IPS-18a (cell line): ENCODE measurements at regions not wholly inside any gene's neighbourhood (a gene's known extent, or its start where the extent isn't known, plus 50 kb on each side); places are given as distances from the start of the nearest gene placed in this dataset.
"Not testable (repeated sequence)": the region's sequence is repeated elsewhere in the genome, so short reads cannot be mapped to it uniquely, and the experiment has no call there.

Experiments
- H3K27ac ChIP-seq: one replicate; pipeline ENCODE4 v1.5.1; 2013; ENCODE audit warnings: low read length
- H3K27me3 ChIP-seq: one replicate; pipeline ENCODE4 v1.6.1; 2013; ENCODE audit warnings: mild to moderate bottlenecking, low read length; ENCODE audit not compliant: control insufficient read depth, insufficient read depth
- H3K36me3 ChIP-seq: one replicate; pipeline ENCODE4 v1.6.1; 2013; ENCODE audit warnings: low read depth, low read length; ENCODE audit not compliant: control insufficient read depth
- H3K4me1 ChIP-seq: one replicate; pipeline ENCODE4 v1.6.1; 2013; ENCODE audit warnings: low read depth, low read length; ENCODE audit not compliant: control insufficient read depth
- H3K4me3 ChIP-seq: one replicate; pipeline ENCODE4 v1.5.1; 2013; ENCODE audit warnings: low read length
- H3K9ac ChIP-seq: one replicate; pipeline ENCODE4 v1.6.1; 2013; ENCODE audit warnings: mild to moderate bottlenecking, low read length, moderate library complexity
- H3K9me3 ChIP-seq: one replicate; pipeline ENCODE4 v1.6.1; 2013; ENCODE audit warnings: low read depth, low read length; ENCODE audit not compliant: control insufficient read depth

DNA sequence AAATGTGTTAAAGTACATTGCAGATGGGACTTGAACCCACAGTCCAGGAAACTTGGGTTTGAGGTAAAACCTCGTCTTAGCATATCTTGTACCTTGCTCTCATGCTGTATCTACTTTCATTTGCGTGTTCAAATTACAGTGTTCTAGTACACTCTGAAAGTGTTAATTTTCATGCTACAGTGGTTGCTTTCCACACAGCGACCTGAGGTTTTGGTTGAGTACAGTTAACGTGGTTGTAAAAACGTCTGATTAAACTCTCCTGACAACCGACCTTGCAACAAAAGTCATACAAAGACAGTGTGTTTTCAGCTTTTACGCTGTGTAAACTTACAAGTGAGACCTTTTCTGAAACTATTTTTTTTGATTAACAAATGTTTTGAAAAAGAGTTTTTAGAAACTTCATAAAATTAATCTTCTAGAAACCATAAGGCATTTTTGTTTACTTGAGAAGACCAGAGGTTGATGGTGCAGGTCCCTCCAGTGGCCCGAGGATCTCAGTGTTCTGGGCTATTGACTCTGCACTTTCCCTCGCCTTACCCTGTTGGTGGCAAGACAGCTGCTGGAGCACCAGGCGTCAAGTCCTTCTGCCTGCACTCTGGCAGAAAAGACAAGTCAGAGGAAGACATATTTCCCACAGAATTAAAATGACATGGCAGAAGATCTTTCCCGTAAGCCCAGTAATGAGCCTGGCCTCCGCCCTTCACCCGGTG lies 334.0 kb downstream of the THBS2 start:
- H3K27ac ChIP-seq, result no peak overlapping the region
- H3K27me3 ChIP-seq, result no peaks in the 10 kb centered on the region
- no peak overlapping the region for H3K4me3 ChIP-seq
- no peaks in the 10 kb centered on the region for H3K36me3 ChIP-seq
- H3K4me1 ChIP-seq, result no peaks in the 10 kb centered on the region
- H3K9ac ChIP-seq, result no peak overlapping the region
- H3K9me3 ChIP-seq, result no peaks in the 10 kb centered on the region

DNA sequence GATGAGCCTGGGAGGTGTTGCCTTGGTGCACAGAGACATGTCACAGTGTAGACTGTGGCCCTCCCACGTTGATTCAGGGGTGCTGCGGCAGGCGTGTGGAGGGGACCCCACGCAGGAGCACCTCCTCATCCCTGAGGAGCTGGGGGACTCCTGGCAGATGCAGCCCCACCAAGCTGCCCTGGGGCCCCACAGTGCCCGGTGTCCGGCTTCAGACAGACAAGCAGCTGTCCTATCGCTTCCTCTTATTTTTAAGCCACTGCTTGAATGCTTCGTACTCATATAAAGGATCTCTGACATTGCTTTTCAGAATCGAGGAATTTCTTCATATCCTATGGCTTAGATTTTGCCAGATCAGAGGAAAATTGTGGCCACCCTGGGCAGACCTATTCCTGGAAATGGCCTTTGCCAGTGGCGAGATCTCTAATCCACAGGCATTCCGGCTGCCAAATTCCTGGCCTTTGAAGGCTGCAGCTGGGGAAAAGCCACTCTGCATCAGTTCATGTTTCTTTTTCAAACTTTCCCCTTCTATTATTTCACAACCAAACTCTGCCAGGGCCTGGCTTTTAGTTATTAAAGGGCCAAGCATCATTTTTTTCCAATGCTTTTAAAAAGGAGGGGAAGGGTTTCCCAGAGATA lies 337.0 kb downstream of the THBS2 start:
- no peak overlapping the region for H3K9ac ChIP-seq
- H3K27me3 ChIP-seq, result no peaks in the 10 kb centered on the region
- no peaks in the 10 kb centered on the region for H3K36me3 ChIP-seq
- H3K4me1 ChIP-seq, result no peaks in the 10 kb centered on the region
- H3K9me3 ChIP-seq, result no peaks in the 10 kb centered on the region
- H3K27ac ChIP-seq, result no peak overlapping the region
- no peak overlapping the region for H3K4me3 ChIP-seq

DNA sequence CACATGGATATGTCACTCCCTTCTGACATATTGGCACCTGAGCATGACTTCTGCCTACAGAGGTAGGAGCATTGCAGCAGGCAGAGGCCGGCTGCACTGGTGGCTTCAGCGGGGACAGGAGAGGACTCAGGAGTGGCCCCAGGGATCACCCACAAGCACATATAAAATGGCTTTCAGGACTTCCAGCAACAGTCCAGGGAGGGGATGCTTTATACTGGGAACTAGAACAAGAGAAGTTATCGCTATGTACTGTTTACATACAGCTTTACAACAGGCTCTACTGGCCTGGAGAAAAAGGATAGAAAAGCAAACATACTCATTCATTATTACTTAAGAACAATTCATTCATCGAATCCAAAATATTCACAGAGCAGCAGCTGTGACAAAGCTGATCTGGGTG lies 337.8 kb downstream of the THBS2 start:
- H3K36me3 ChIP-seq, result no peaks in the 10 kb centered on the region
- H3K9ac ChIP-seq, result no peak overlapping the region
- no peaks in the 10 kb centered on the region for H3K4me1 ChIP-seq
- no peak overlapping the region for H3K4me3 ChIP-seq
- no peak overlapping the region for H3K27ac ChIP-seq
- H3K9me3 ChIP-seq, result no peaks in the 10 kb centered on the region
- H3K27me3 ChIP-seq, result no peaks in the 10 kb centered on the region

DNA sequence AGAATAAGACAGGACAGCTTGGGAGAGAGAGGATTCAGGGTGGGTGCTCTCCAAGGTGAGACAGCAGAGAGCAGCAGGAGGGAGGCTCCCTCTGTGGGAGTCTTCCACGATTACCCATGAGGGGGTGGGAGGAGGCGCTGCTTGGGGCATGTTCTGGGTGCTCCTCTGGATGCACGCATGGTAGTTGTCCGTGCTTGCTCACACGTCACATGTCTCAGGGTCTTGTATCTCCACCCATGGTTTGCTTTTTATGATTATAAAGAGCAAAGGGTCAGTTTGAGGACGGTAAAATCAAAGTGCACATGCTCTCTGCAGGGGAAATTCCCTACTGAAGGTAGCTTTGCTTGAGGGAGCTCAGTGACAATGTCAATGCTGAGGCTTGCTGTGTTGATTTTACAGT lies 338.4 kb downstream of the THBS2 start:
- Histone ChIP-seq H3K27me3 (no peaks in the 10 kb centered on the region), H3K9ac (no peak overlapping the region), H3K9me3 (no peaks in the 10 kb centered on the region), H3K27ac (no peak overlapping the region), H3K4me3 (no peak overlapping the region), H3K4me1 (no peaks in the 10 kb centered on the region), H3K36me3 (no peaks in the 10 kb centered on the region)

DNA sequence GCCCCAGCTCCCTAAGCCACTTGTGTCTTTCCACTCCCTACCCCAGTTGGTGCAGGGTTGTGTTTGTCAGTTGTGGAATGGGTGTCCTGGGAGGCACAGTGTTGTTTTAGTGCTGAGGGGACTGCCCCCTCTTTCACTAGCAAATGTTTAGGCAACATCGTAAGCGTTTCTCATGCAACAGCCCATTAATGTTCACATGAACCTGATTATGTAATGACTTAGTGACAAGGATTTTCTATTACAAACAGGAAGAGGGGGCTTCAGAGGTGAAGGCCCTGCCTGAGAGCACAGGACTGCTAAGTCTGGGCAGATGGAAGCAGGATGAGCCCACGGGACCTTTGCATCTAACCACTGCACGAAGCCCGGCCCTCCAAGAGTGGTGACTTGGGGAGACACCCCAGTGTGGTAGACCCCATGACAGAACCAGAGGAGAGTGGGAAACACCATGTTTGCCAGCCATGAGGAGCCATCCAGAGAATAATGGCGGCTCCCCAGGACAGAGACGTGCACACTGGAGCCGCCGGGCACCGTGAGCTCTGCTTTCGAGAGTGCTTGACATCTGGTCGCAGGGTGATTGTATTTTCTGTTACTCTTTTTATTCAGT lies 339.7 kb downstream of the THBS2 start:
- no peaks in the 10 kb centered on the region for H3K9me3 ChIP-seq
- H3K4me3 ChIP-seq, result no peak overlapping the region
- no peaks in the 10 kb centered on the region for H3K36me3 ChIP-seq
- no peak overlapping the region for H3K9ac ChIP-seq
- H3K27ac ChIP-seq, result no peak overlapping the region
- no peaks in the 10 kb centered on the region for H3K27me3 ChIP-seq
- H3K4me1 ChIP-seq, result no peaks in the 10 kb centered on the region

DNA sequence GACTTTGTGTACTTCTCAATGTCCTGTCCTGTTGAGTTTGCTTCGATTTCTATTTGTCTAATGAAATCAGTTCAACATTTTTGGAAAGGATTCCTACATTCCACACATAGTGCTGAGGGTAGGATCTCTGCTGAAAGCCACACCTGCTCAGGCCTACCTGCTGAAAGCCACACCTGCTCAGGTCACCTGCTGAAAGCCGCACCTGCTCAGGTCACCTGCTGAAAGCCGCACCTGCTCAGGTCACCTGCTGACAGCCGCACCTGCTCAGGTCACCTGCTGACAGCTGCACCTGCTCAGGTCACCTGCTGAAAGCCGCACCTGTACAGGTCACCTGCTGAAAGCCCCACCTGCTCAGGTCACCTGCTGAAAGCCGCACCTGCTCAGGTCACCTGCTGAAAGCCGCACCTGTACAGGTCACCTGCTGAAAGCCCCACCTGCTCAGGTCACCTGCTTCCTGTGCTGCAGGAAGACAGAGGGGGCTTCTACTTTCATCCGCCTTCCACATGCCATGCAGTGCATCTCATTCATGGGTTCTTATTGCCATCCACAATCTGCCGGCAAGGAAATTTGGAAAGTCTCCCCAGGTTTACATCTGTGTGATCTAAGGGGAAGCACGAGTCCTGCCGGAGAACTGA lies 340.3 kb downstream of the THBS2 start:
- H3K27me3 ChIP-seq, H3K4me3 ChIP-seq: not testable (repeated sequence)

DNA sequence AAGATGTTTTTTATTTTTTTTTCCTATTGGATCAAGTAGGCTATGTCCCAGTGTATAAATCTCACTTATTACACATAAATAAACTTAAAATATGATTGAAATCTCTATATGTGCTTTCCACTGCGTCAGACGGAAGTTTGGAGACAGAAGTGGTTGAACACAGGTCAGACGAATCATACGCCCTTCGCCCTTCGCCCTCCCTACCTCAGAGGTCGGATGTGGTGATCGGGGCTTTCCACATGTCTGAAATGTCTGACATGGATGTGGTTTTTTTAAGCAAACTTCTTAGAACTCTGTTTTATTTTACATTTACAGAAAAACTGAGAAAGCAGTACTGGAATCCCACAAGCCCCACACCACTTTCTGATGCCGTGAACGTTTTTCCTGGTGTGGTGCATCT lies 344.4 kb downstream of the THBS2 start:
- no peaks in the 10 kb centered on the region for H3K4me1 ChIP-seq
- no peak overlapping the region for H3K27ac ChIP-seq
- no peaks in the 10 kb centered on the region for H3K9me3 ChIP-seq
- H3K9ac ChIP-seq, result no peak overlapping the region
- no peaks in the 10 kb centered on the region for H3K27me3 ChIP-seq
- H3K4me3 ChIP-seq, result no peak overlapping the region
- no peaks in the 10 kb centered on the region for H3K36me3 ChIP-seq

More for the DNA sequence above, 340.3 kb downstream of the THBS2 start:
- H3K36me3 ChIP-seq, H3K27ac ChIP-seq, H3K9me3 ChIP-seq, H3K9ac ChIP-seq, H3K4me1 ChIP-seq: not testable (repeated sequence)

DNA sequence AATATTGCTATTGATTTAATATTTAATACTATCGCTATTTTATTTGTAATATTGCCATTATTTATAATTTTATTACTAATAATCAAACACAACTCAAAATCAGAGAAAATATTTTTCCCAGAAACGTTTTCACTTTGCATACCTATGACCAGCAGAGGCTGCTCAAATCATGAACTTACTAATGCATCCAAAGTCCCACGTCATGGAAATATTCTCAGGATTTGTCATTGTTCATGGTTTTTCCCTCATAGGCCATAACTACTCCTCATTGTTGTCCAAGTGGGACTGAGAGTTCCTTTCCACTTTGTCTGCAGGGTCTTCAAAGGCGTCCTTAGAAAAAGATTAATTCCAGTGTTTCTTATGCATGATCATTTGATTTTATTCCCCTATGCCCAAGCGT lies 344.8 kb downstream of the THBS2 start:
- H3K36me3 ChIP-seq, result no peaks in the 10 kb centered on the region
- H3K27me3 ChIP-seq, result no peaks in the 10 kb centered on the region
- no peaks in the 10 kb centered on the region for H3K4me1 ChIP-seq
- no peak overlapping the region for H3K9ac ChIP-seq
- no peak overlapping the region for H3K4me3 ChIP-seq
- no peak overlapping the region for H3K27ac ChIP-seq
- H3K9me3 ChIP-seq, result no peaks in the 10 kb centered on the region

DNA sequence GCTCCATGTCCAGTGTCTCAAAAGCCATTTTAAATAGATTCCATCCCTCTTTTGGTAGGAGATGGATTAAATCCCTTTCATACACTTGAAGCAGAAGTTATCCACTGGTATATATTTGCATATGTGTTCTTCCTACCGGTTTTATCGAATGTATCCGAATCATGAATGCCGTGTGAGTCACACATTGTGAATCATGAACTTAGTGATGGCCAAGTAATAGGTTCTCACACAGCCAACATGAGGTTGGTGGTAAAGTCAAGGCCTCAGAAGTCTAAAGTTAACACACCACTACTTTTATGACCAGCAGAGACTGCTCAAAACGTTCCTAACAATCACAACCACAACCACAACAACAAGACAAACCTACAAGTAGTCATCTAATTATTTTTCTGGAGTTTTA lies 345.5 kb downstream of the THBS2 start:
- Histone ChIP-seq H3K9me3 (no peaks in the 10 kb centered on the region), H3K4me3 (no peak overlapping the region), H3K36me3 (no peaks in the 10 kb centered on the region), H3K4me1 (no peaks in the 10 kb centered on the region), H3K27ac (no peak overlapping the region), H3K9ac (no peak overlapping the region), H3K27me3 (no peaks in the 10 kb centered on the region)

DNA sequence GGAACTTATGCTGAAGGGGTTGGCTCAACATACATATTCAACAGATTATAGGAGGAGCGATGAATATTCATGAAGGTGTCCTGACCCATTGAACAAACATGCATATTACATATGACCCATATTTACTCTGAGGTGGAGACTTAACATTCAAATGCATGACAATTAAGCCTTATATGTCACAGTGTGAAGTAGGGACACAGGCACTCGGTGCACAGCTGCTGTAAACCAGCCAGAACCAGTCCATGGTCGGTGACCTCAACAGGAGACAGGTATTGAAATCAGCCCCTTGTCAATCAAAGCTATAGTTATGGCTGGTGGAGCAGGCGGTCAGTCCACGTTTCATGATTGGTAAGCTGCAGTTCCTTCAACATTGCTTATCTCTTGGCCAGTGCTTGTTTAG lies 347.3 kb downstream of the THBS2 start:
- no peaks in the 10 kb centered on the region for H3K4me1 ChIP-seq
- H3K27me3 ChIP-seq, result no peaks in the 10 kb centered on the region
- no peaks in the 10 kb centered on the region for H3K36me3 ChIP-seq
- H3K27ac ChIP-seq, result no peak overlapping the region
- no peak overlapping the region for H3K9ac ChIP-seq
- no peak overlapping the region for H3K4me3 ChIP-seq
- no peaks in the 10 kb centered on the region for H3K9me3 ChIP-seq

DNA sequence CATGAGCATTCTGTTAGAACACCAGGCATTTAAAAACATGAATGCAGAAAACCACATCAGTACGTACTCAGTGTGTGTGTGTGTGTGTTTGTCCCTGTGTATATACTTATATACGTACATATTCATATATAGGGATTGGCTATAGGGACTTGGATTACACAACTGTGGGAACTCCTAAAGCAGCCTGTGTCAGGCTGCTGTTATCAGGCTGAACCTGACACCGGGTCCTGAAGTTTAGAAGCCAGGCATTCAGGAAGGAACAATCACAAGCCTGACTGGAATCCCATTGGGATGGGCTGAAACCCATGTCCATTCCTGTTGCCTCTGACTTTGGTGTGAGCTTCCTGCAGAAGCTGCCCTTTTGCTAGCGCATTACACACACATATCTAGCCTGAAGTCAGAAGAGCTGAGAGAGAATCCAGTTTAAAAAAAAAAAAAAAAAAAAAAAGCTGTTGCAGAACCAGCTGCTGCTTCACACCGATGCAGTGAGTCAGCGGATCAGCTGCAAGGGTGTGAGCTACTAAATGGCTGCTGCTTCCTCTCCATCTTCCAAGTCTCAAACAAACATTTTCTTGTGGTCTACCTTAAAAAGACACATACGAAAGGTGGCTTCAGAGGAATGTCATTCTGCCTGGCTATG lies 348.1 kb downstream of the THBS2 start:
- Histone ChIP-seq H3K36me3 (no peaks in the 10 kb centered on the region), H3K9ac (no peak overlapping the region), H3K9me3 (no peaks in the 10 kb centered on the region), H3K4me1 (no peaks in the 10 kb centered on the region), H3K4me3 (no peak overlapping the region), H3K27me3 (no peaks in the 10 kb centered on the region), H3K27ac (no peak overlapping the region)
